ENCODE measurements at regions not wholly inside any gene's neighbourhood (a gene's known extent, or its start where the extent isn't known, plus 50 kb on each side); places are given as distances from the start of the nearest gene placed in this dataset.

- no peak for ATAC-seq
Observed at GRCh38 chr5:144582066-144582465, 411.4 kb downstream of the KCTD16 start.

GRCh38 chr5:144581044-144581443 lies 410.4 kb downstream of the KCTD16 start:
- no peak for ATAC-seq

GRCh38 chr5:144577676-144578075 lies 407.0 kb downstream of the KCTD16 start:
- ATAC-seq, result no peak

- ATAC-seq, result no peak
Observed at GRCh38 chr5:144575736-144576135, 405.1 kb downstream of the KCTD16 start.

- ATAC-seq, result no peak
Observed at GRCh38 chr5:144567421-144567780, 396.7 kb downstream of the KCTD16 start.

- ATAC-seq, result no peak
Observed at GRCh38 chr5:144566747-144567420, 396.2 kb downstream of the KCTD16 start.

- ATAC-seq, result no peak
Observed at GRCh38 chr5:144549580-144549979, 378.9 kb downstream of the KCTD16 start.

- no peak for ATAC-seq
Observed at GRCh38 chr5:144548936-144549335, 378.3 kb downstream of the KCTD16 start.

- no peak for ATAC-seq
Observed at GRCh38 chr5:144547098-144547499, 376.4 kb downstream of the KCTD16 start.

GRCh38 chr5:144538845-144539244 lies 368.2 kb downstream of the KCTD16 start:
- no peak for ATAC-seq
